Body of pancreas (tissue), 4 donors: ENCODE measurements at regions not wholly inside any gene's neighbourhood (a gene's known extent, or its start where the extent isn't known, plus 50 kb on each side); places are given as distances from the start of the nearest gene placed in this dataset.

ENCODE experiments used
- POLR2A ChIP-seq, 3 donors: fragments of 450-650 bp; IDR thresholded peaks; one replicate each; pipeline ENCODE4 v1.6.1; 2016; ENCODE audit warnings: antibody characterized with exemption in 3 of 3, mild to moderate bottlenecking in 2 of 3
- TF ChIP-seq, protein P1 (sequence below), 7 experiments: fragments of 450-650 bp in 4 of 7; fragments of 200-600 bp in 3 of 7; sonication (generic) in 3 of 7; IDR thresholded peaks; one replicate each; pipeline ENCODE4 v1.5.1; 2016 to 2019; ENCODE audit warnings: antibody characterized with exemption in 7 of 7

DNA sequence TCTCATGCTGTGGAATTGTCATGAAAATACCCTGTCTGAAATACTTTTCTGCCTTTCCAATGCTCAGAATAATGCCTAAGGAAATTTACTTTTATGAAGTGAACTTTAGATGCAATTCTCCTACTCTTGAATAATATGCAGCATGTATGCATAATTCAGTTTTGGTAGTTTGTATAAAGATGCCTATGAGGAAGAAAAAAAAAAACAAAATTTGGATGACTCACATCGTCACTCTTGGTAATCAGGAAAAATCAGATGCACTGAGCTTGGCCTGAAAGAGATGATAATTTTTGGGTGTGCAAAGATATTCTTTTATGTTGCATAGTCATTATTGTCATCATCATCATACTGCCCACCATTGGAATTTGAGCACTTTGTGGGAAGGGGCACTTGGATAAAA is 382.1 kb downstream of the ANKRD7 start:
- TF ChIP-seq POLR2A (IDR thresholded peaks at IDR 0.05): no peak
- TF ChIP-seq, protein P1, sequence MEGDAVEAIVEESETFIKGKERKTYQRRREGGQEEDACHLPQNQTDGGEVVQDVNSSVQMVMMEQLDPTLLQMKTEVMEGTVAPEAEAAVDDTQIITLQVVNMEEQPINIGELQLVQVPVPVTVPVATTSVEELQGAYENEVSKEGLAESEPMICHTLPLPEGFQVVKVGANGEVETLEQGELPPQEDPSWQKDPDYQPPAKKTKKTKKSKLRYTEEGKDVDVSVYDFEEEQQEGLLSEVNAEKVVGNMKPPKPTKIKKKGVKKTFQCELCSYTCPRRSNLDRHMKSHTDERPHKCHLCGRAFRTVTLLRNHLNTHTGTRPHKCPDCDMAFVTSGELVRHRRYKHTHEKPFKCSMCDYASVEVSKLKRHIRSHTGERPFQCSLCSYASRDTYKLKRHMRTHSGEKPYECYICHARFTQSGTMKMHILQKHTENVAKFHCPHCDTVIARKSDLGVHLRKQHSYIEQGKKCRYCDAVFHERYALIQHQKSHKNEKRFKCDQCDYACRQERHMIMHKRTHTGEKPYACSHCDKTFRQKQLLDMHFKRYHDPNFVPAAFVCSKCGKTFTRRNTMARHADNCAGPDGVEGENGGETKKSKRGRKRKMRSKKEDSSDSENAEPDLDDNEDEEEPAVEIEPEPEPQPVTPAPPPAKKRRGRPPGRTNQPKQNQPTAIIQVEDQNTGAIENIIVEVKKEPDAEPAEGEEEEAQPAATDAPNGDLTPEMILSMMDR (IDR thresholded peaks at IDR 0.05): no peak
